HFF-Myc (cell line): ENCODE measurements at regions not wholly inside any gene's neighbourhood (a gene's known extent, or its start where the extent isn't known, plus 50 kb on each side); places are given as distances from the start of the nearest gene placed in this dataset.
"Not testable (repeated sequence)": the region's sequence is repeated elsewhere in the genome, so short reads cannot be mapped to it uniquely, and the experiment has no call there.

Source experiments
- DNase-seq: peaks from one replicate; pipeline ENCODE4 v3.0.0-alpha.2; 2011; ENCODE audit warnings: low read depth; ENCODE audit errors: extremely low read depth
- H3K4me3 ChIP-seq: replicated peaks from 2 replicates; pipeline ENCODE4 v1.5.1; 2011; ENCODE audit warnings: low read depth, mild to moderate bottlenecking, control low read depth, low read length
- CTCF ChIP-seq: IDR thresholded peaks from 2 replicates; pipeline ENCODE4 v1.5.1; 2012; ENCODE audit warnings: mild to moderate bottlenecking, low read depth, low read length, control low read depth; ENCODE audit errors: missing control alignments

GRCh38 chr7:131829947-131830558 lies 273.6 kb upstream of the PODXL start:
- DNase-seq: no peak
- TF ChIP-seq CTCF: no peak

GRCh38 chr7:131827421-131827820 lies 271.0 kb upstream of the PODXL start:
- DNase-seq: no peak
- no peak for TF ChIP-seq CTCF
- no peak overlapping the region for H3K4me3 ChIP-seq

More at GRCh38 chr7:131829947-131830558, 273.6 kb upstream of the PODXL start:
- H3K4me3 ChIP-seq: no peak overlapping the region

GRCh38 chr7:131826960-131827359 lies 270.5 kb upstream of the PODXL start:
- DNase-seq: no peak

GRCh38 chr7:131823961-131824440 lies 267.6 kb upstream of the PODXL start:
- H3K4me3 ChIP-seq, DNase-seq: not testable (repeated sequence)

More at GRCh38 chr7:131826960-131827359, 270.5 kb upstream of the PODXL start:
- no peak overlapping the region for H3K4me3 ChIP-seq
- TF ChIP-seq CTCF: no peak

GRCh38 chr7:131819891-131820290 lies 263.5 kb upstream of the PODXL start:
- no peak for DNase-seq
- no peak overlapping the region for H3K4me3 ChIP-seq
- TF ChIP-seq CTCF: no peak

- no peak overlapping the region for H3K4me3 ChIP-seq
- no peak for DNase-seq
- no peak for TF ChIP-seq CTCF
Measured at GRCh38 chr7:131816391-131817007, 260.1 kb upstream of the PODXL start.

- H3K4me3 ChIP-seq: no peak overlapping the region
- DNase-seq: no peak
- no peak for TF ChIP-seq CTCF
Measured at GRCh38 chr7:131808736-131809135, 252.3 kb upstream of the PODXL start.

- not testable (repeated sequence) for H3K4me3 ChIP-seq, DNase-seq
Measured at GRCh38 chr7:131808156-131808555, 251.7 kb upstream of the PODXL start.
